Activated CD4-positive, alpha-beta memory T cell treated with anti-CD3 and anti-CD28 coated beads, Interleukin-2, amount 10 ng/mL, durations not matched to agents 7 days and 5 days (primary cell): ENCODE measurements at regions not wholly inside any gene's neighbourhood (a gene's known extent, or its start where the extent isn't known, plus 50 kb on each side); places are given as distances from the start of the nearest gene placed in this dataset.

Source experiments
- CTCF ChIA-PET: fragments of 350-600 bp; sonication (Branson Sonifier 250); formaldehyde crosslinking; loops from one replicate; lab custom pipeline; 2021; ENCODE audit warnings: antibody characterized with exemption, inconsistent platforms; lab: Charles Lee
- POLR2A ChIA-PET: fragments of 350-600 bp; sonication (Branson Sonifier 250); formaldehyde crosslinking; loops from one replicate; lab custom pipeline; 2021; ENCODE audit warnings: antibody characterized with exemption; lab: Charles Lee
- DNase-seq: peaks from one replicate; pipeline ENCODE4 v3.0.0-alpha.2; 2020
- H3K27ac Mint-ChIP-seq: one replicate; pipeline ENCODE4 v1.8.0; 2021; ENCODE audit warnings: mild to moderate bottlenecking, mixed read lengths
- H3K27me3 Mint-ChIP-seq: one replicate; pipeline ENCODE4 v1.8.0; 2021; ENCODE audit warnings: mixed read lengths
- H3K36me3 Mint-ChIP-seq: one replicate; pipeline ENCODE4 v1.8.0; 2021; ENCODE audit warnings: low read depth, mixed read lengths
- H3K4me1 Mint-ChIP-seq: one replicate; pipeline ENCODE4 v1.8.0; 2021; ENCODE audit warnings: mixed read lengths
- H3K4me3 Mint-ChIP-seq: one replicate; pipeline ENCODE4 v1.8.0; 2021; ENCODE audit warnings: mild to moderate bottlenecking, mixed read lengths
- H3K9me3 Mint-ChIP-seq: one replicate; pipeline ENCODE4 v1.8.0; 2021; ENCODE audit warnings: mixed read lengths

GRCh38 chr2:226185616-226186211 lies 613.9 kb downstream of the IRS1 start:
- Mint-ChIP-seq H3K9me3 (no peaks in the 10 kb centered on the region), H3K27me3 (no peaks in the 10 kb centered on the region), H3K27ac (no peak overlapping the region), H3K4me1 (no peaks in the 10 kb centered on the region), H3K4me3 (no peak overlapping the region), H3K36me3 (no peaks in the 10 kb centered on the region)
- DNase-seq, result no peak
- ChIA-PET CTCF (no interaction called here), POLR2A (no interaction called here)

DNA sequence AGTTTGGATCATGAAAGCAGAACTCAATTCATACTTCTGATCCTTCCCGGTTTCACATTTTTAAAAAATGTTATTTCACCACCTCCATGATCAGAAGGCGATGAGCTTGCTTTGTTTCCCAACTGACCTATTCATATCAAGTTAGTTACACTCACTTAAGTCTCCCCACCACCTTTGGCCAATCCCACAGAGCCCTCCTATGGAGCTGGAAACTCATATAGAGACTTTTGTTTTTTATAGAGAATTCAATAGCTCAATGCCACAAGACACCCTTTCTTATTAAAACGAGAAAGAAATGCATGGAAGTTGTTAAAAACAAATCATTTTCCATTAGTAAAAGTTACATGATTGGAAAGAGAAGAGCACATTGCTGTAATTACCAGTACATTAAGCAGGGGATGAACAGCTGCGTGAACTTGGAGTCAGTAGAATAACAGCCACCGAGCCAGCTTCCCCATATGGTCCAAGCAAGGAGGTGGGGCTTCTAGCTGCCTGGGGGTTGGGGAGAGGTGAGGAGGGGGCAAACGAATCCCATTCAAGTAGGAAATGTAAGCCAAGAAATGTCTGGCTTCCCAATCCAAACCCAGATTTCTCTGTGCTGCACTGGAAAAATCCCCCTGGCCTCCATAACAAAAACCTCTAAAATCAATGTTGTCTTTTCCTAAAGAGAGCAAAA lies 614.5 kb downstream of the IRS1 start:
- no peaks in the 10 kb centered on the region for H3K4me1 Mint-ChIP-seq
- CTCF ChIA-PET, result no interaction called here
- no peaks in the 10 kb centered on the region for H3K27me3 Mint-ChIP-seq
- DNase-seq, result no peak
- POLR2A ChIA-PET, result no interaction called here
- H3K9me3 Mint-ChIP-seq, result no peaks in the 10 kb centered on the region
- no peak overlapping the region for H3K4me3 Mint-ChIP-seq
- no peak overlapping the region for H3K27ac Mint-ChIP-seq
- H3K36me3 Mint-ChIP-seq, result no peaks in the 10 kb centered on the region

- CTCF ChIA-PET, result no interaction called here
- POLR2A ChIA-PET, result no interaction called here
- H3K27ac Mint-ChIP-seq, result no peak overlapping the region
- H3K9me3 Mint-ChIP-seq, result no peaks in the 10 kb centered on the region
- no peaks in the 10 kb centered on the region for H3K27me3 Mint-ChIP-seq
- no peak for DNase-seq
- no peaks in the 10 kb centered on the region for H3K4me1 Mint-ChIP-seq
- H3K4me3 Mint-ChIP-seq, result no peak overlapping the region
- H3K36me3 Mint-ChIP-seq, result no peaks in the 10 kb centered on the region
Observed at GRCh38 chr2:226184540-226184939, 615.1 kb downstream of the IRS1 start.

DNA sequence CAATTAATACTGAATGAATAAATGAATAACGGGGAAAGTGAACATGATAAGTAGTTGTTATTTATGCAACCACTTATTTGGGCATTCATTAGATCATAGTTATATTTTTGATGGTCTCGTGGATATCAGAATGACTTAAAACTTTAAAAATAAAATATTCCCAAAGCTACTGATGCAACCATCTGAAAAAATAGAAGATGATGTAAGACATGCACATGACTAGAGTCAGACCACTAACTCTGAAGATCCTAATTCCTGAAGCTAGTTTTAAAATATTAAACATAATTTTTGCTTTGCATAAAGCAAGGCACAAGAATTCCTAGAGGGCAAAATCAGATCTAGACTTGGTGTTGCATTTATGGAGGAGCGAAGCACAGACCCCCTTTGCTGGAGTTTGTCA lies 616.1 kb downstream of the IRS1 start:
- H3K9me3 Mint-ChIP-seq, result no peaks in the 10 kb centered on the region
- H3K4me1 Mint-ChIP-seq, result no peaks in the 10 kb centered on the region
- H3K27me3 Mint-ChIP-seq, result no peaks in the 10 kb centered on the region
- no peak overlapping the region for H3K27ac Mint-ChIP-seq
- H3K4me3 Mint-ChIP-seq, result no peak overlapping the region
- CTCF ChIA-PET, result no interaction called here
- POLR2A ChIA-PET, result no interaction called here
- H3K36me3 Mint-ChIP-seq, result no peaks in the 10 kb centered on the region
- no peak for DNase-seq

DNA sequence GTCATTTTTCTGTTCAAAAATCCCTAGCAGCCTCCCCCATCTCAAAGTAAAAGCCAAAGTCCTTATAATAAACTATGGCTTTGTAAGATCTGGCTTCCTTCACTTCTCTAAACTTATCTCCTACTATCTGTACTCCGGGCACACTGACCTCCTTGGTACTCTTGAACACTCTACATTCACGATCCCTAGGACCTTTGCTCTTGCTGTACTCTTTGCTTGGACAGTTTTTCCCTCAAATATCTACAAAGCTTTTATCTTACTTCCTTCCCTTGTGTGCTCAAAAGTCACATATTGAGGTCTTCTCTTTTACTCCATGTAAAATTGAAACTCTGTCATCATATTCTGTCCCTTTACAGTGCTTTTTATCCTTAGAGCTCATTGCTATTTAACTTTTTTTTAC lies 616.6 kb downstream of the IRS1 start:
- Mint-ChIP-seq H3K27me3 (no peaks in the 10 kb centered on the region), H3K4me3 (no peak overlapping the region), H3K9me3 (no peaks in the 10 kb centered on the region), H3K4me1 (no peaks in the 10 kb centered on the region), H3K36me3 (no peaks in the 10 kb centered on the region), H3K27ac (no peak overlapping the region)
- ChIA-PET CTCF (no interaction called here), POLR2A (no interaction called here)
- no peak for DNase-seq

DNA sequence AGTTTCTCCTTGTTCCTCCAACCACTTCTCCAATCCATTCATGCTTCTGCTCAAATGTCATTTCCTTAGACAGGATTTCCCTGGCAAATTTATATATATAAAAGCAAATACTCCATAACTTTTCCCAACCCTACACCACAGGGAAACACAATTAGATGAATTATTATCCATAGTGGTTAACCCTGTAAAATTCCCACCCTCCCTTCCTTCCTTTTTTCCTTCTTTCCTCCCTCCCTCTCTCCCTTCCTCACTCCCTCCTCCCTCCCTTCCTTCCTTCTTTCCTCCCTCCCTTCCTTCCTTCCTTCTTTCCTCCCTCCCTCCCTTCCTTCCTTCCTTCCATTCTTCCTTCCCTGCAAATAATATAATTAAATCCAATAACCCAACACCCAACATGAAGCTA lies 617.7 kb downstream of the IRS1 start:
- CTCF ChIA-PET, result interaction anchor here (0.6 kb wide), 1 partner anchor 35 kb away, joined by 5 read pairs; no protein-coding TSS in a partner anchor
- H3K9me3 Mint-ChIP-seq, result no peaks in the 10 kb centered on the region
- H3K4me1 Mint-ChIP-seq, result no peaks in the 10 kb centered on the region
- no peaks in the 10 kb centered on the region for H3K27me3 Mint-ChIP-seq
- POLR2A ChIA-PET, result no interaction called here
- no peaks in the 10 kb centered on the region for H3K36me3 Mint-ChIP-seq
- DNase-seq, result no peak
- H3K4me3 Mint-ChIP-seq, result no peak overlapping the region
- H3K27ac Mint-ChIP-seq, result no peak overlapping the region

GRCh38 chr2:226180281-226180884 lies 619.2 kb downstream of the IRS1 start:
- CTCF ChIA-PET, result no interaction called here
- no peak overlapping the region for H3K4me3 Mint-ChIP-seq
- POLR2A ChIA-PET, result no interaction called here
- H3K27ac Mint-ChIP-seq, result no peak overlapping the region
- DNase-seq, result no peak
- peaks cover 2% of the 10 kb centered on the region for H3K9me3 Mint-ChIP-seq
- H3K36me3 Mint-ChIP-seq, result no peaks in the 10 kb centered on the region
- no peaks in the 10 kb centered on the region for H3K27me3 Mint-ChIP-seq
- no peaks in the 10 kb centered on the region for H3K4me1 Mint-ChIP-seq

GRCh38 chr2:226179010-226179409 lies 620.6 kb downstream of the IRS1 start:
- CTCF ChIA-PET, result interaction anchor here (0.6 kb wide), 1 partner anchor 75 kb away, joined by 4 read pairs; no protein-coding TSS in a partner anchor
- H3K27me3 Mint-ChIP-seq, result no peaks in the 10 kb centered on the region
- POLR2A ChIA-PET, result no interaction called here
- peaks cover 2% of the 10 kb centered on the region for H3K9me3 Mint-ChIP-seq
- no peak overlapping the region for H3K4me3 Mint-ChIP-seq
- H3K4me1 Mint-ChIP-seq, result no peaks in the 10 kb centered on the region
- no peak for DNase-seq
- H3K27ac Mint-ChIP-seq, result no peak overlapping the region
- no peaks in the 10 kb centered on the region for H3K36me3 Mint-ChIP-seq

GRCh38 chr2:226176283-226176984 lies 623.2 kb downstream of the IRS1 start:
- CTCF ChIA-PET, result no interaction called here
- no peak for DNase-seq
- Mint-ChIP-seq H3K4me3 (no peak overlapping the region), H3K36me3 (no peaks in the 10 kb centered on the region), H3K27ac (no peak overlapping the region), H3K27me3 (no peaks in the 10 kb centered on the region), H3K4me1 (no peaks in the 10 kb centered on the region), H3K9me3 (peaks cover 2% of the 10 kb centered on the region)
- POLR2A ChIA-PET, result no interaction called here

DNA sequence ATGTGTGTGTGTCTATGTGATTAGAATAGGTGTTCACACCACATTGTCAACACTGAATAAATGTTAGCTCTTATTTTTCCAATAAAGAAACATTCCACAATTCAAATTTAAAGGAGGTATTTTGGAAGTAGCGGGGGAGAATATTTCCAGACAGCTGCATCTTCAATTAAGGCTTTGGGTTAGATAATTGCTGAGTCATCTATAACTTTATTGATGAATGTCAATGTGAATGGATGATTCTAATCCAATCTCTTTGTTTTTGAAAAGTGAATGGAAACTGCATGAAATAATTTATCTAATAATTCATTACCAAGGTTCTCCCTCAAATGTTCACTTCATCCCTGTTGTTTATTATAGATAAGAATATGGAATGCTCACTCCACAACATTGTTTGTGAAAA lies 625.2 kb downstream of the IRS1 start:
- no peaks in the 10 kb centered on the region for H3K27me3 Mint-ChIP-seq
- POLR2A ChIA-PET, result no interaction called here
- no peaks in the 10 kb centered on the region for H3K36me3 Mint-ChIP-seq
- H3K4me3 Mint-ChIP-seq, result no peak overlapping the region
- H3K4me1 Mint-ChIP-seq, result no peaks in the 10 kb centered on the region
- no peak overlapping the region for H3K27ac Mint-ChIP-seq
- CTCF ChIA-PET, result no interaction called here
- peaks cover 2% of the 10 kb centered on the region for H3K9me3 Mint-ChIP-seq
- no peak for DNase-seq

DNA sequence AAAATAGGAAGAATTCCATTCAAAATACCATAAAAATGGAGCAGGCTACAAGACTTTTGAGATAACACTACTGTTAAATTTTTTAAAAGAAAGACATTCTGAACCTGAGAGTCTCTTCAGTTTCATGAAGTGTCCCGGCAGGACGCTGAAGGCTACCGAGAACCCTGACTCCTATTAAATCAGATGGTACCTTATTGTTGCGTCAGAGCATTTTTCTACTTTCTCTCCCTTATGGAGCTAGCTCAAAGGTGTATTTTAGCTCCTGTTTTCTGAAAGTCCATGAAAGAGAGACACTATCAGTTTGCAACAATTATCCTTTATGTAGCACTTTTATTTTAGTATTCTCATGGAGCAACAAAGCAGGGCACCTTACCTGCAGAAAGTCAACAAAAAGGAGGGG lies 626.7 kb downstream of the IRS1 start:
- no peaks in the 10 kb centered on the region for H3K4me1 Mint-ChIP-seq
- no peaks in the 10 kb centered on the region for H3K27me3 Mint-ChIP-seq
- peaks cover 2% of the 10 kb centered on the region for H3K9me3 Mint-ChIP-seq
- no peak for DNase-seq
- POLR2A ChIA-PET, result no interaction called here
- no peaks in the 10 kb centered on the region for H3K36me3 Mint-ChIP-seq
- H3K4me3 Mint-ChIP-seq, result no peak overlapping the region
- CTCF ChIA-PET, result no interaction called here
- H3K27ac Mint-ChIP-seq, result no peak overlapping the region

DNA sequence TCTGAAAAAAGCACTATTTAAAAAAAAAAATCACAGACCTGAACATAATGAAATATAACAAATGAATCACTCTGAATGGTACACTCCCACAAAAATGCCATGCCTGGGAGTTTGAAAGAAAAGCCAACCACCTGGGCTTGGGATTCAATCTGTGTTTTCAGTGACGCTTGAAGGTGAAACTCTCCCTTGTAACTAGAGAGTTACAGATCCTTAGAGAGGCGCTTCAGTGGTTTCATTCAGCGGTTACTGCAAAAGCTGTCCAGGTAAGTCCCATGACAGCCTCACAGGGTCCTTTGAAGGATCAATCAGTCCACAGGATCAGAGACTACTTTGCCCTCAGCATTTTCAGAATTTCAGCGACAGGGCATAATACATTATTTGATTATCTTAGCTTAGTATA lies 627.3 kb downstream of the IRS1 start:
- no peak for DNase-seq
- no peak overlapping the region for H3K27ac Mint-ChIP-seq
- no peaks in the 10 kb centered on the region for H3K4me1 Mint-ChIP-seq
- POLR2A ChIA-PET, result no interaction called here
- H3K4me3 Mint-ChIP-seq, result no peak overlapping the region
- no peaks in the 10 kb centered on the region for H3K36me3 Mint-ChIP-seq
- H3K27me3 Mint-ChIP-seq, result no peaks in the 10 kb centered on the region
- CTCF ChIA-PET, result no interaction called here
- peaks cover 2% of the 10 kb centered on the region for H3K9me3 Mint-ChIP-seq

GRCh38 chr2:226169751-226170581 lies 629.7 kb downstream of the IRS1 start:
- Mint-ChIP-seq H3K9me3 (no peaks in the 10 kb centered on the region), H3K36me3 (no peaks in the 10 kb centered on the region)

More at GRCh38 chr2:226169751-226170581, 629.7 kb downstream of the IRS1 start:
- Mint-ChIP-seq H3K27ac (no peak overlapping the region), H3K27me3 (no peaks in the 10 kb centered on the region), H3K4me1 (no peaks in the 10 kb centered on the region), H3K4me3 (no peak overlapping the region)
- CTCF ChIA-PET, result no interaction called here
- DNase-seq, result no peak
- POLR2A ChIA-PET, result interaction anchor here (0.6 kb wide), 1 partner anchor 56 kb away, joined by 3 read pairs; no protein-coding TSS in a partner anchor
